HG03196 (cell line): ENCODE measurements at regions not wholly inside any gene's neighbourhood (a gene's known extent, or its start where the extent isn't known, plus 50 kb on each side); places are given as distances from the start of the nearest gene placed in this dataset.

Experiments
- ATAC-seq: cut with Tn5 transposase; IDR thresholded peaks from one replicate; pipeline ENCODE4 v1.9.1; 2021; ENCODE audit not compliant: unreplicated experiment

- ATAC-seq = no peak
These were observed 531.1 kb downstream of the TBC1D22A start for GRCh38 chr22:47293368-47294221.

- ATAC-seq = no peak
These were observed 530.3 kb downstream of the TBC1D22A start for GRCh38 chr22:47292546-47293320.

- no peak for ATAC-seq
These were observed 529.4 kb downstream of the TBC1D22A start for GRCh38 chr22:47291565-47292495.

GRCh38 chr22:47290706-47291430 lies 528.4 kb downstream of the TBC1D22A start:
- ATAC-seq = no peak

- ATAC-seq = no peak
These were observed 527.0 kb downstream of the TBC1D22A start for GRCh38 chr22:47289336-47289985.

GRCh38 chr22:47288680-47289079 lies 526.2 kb downstream of the TBC1D22A start:
- no peak for ATAC-seq

- ATAC-seq = no peak
These were observed 525.1 kb downstream of the TBC1D22A start for GRCh38 chr22:47287516-47287915.

- no peak for ATAC-seq
These were observed 524.1 kb downstream of the TBC1D22A start for GRCh38 chr22:47286590-47286989.

GRCh38 chr22:47285981-47286380 lies 523.5 kb downstream of the TBC1D22A start:
- no peak for ATAC-seq

GRCh38 chr22:47284822-47285221 lies 522.4 kb downstream of the TBC1D22A start:
- no peak for ATAC-seq

GRCh38 chr22:47284360-47284759 lies 521.9 kb downstream of the TBC1D22A start:
- ATAC-seq = no peak

GRCh38 chr22:47283616-47284270 lies 521.3 kb downstream of the TBC1D22A start:
- ATAC-seq = no peak

GRCh38 chr22:47282851-47283250 lies 520.4 kb downstream of the TBC1D22A start:
- ATAC-seq = no peak

- no peak for ATAC-seq
These were observed 519.9 kb downstream of the TBC1D22A start for GRCh38 chr22:47282366-47282765.

- no peak for ATAC-seq
These were observed 519.0 kb downstream of the TBC1D22A start for GRCh38 chr22:47281126-47282106.

- ATAC-seq = no peak
These were observed 517.9 kb downstream of the TBC1D22A start for GRCh38 chr22:47280301-47280700.

GRCh38 chr22:47279746-47280145 lies 517.3 kb downstream of the TBC1D22A start:
- no peak for ATAC-seq

GRCh38 chr22:47279337-47279736 lies 516.9 kb downstream of the TBC1D22A start:
- no peak for ATAC-seq
